H9 (cell line): ENCODE measurements at regions not wholly inside any gene's neighbourhood (a gene's known extent, or its start where the extent isn't known, plus 50 kb on each side); places are given as distances from the start of the nearest gene placed in this dataset.

Experiments
- DNase-seq: peaks from one replicate; pipeline ENCODE4 v3.0.0-alpha.2; 2017
- H2AFZ ChIP-seq: one replicate; pipeline ENCODE4 v1.6.1; 2013; ENCODE audit warnings: mild to moderate bottlenecking, low read length, control low read depth, moderate library complexity
- H2AK5ac ChIP-seq: 2 replicates; pipeline ENCODE4 v1.6.1; 2013; ENCODE audit warnings: low read length, control low read depth, mixed read lengths; ENCODE audit not compliant: insufficient read length
- H2BK120ac ChIP-seq: one replicate; pipeline ENCODE4 v1.6.1; 2013; ENCODE audit warnings: low read depth, mild to moderate bottlenecking, low read length, control low read depth, inconsistent platforms; ENCODE audit not compliant: poor library complexity, severe bottlenecking
- H2BK12ac ChIP-seq: 2 replicates; pipeline ENCODE4 v1.6.1; 2013; ENCODE audit warnings: low read length, control low read depth, mixed read lengths, low read depth; ENCODE audit not compliant: insufficient read length
- H2BK15ac ChIP-seq: 2 replicates; pipeline ENCODE4 v1.6.1; 2013; ENCODE audit warnings: low read depth, low read length, control low read depth
- H2BK20ac ChIP-seq: one replicate; pipeline ENCODE4 v1.6.1; 2013; ENCODE audit warnings: low read depth, mild to moderate bottlenecking, low read length, control low read depth, inconsistent platforms; ENCODE audit not compliant: poor library complexity, severe bottlenecking
- H2BK5ac ChIP-seq: 2 replicates; pipeline ENCODE4 v1.6.1; 2013; ENCODE audit warnings: low read length, control low read depth, mixed read lengths; ENCODE audit not compliant: insufficient read length
- H3K14ac ChIP-seq: 2 replicates; pipeline ENCODE4 v1.6.1; 2013; ENCODE audit warnings: low read length, control low read depth; ENCODE audit not compliant: insufficient read depth
- H3K18ac ChIP-seq: 2 replicates; pipeline ENCODE4 v1.6.1; 2013; ENCODE audit warnings: low read depth, mild to moderate bottlenecking, mixed read lengths, low read length, control low read depth; ENCODE audit not compliant: insufficient read length
- H3K23ac ChIP-seq: 2 replicates; pipeline ENCODE4 v1.6.1; 2013; ENCODE audit warnings: low read length, control low read depth, mixed read lengths, low read depth; ENCODE audit not compliant: insufficient read length
- H3K23me2 ChIP-seq: 2 replicates; pipeline ENCODE4 v1.6.1; 2013; ENCODE audit warnings: low read depth, mild to moderate bottlenecking, mixed read lengths, low read length, control low read depth; ENCODE audit not compliant: insufficient read length, poor library complexity, severe bottlenecking
- H3K27ac ChIP-seq: 2 replicates; pipeline ENCODE4 v1.5.1; 2013; ENCODE audit warnings: low read length, control low read depth, mixed read lengths, low read depth; ENCODE audit not compliant: insufficient read length
- H3K27me3 ChIP-seq: 2 replicates; pipeline ENCODE4 v1.6.1; 2013; ENCODE audit warnings: low read length, control low read depth, inconsistent platforms; ENCODE audit not compliant: insufficient read depth
- H3K4ac ChIP-seq: 2 replicates; pipeline ENCODE4 v1.6.1; 2013; ENCODE audit warnings: low read depth, mild to moderate bottlenecking, control low read depth, inconsistent platforms, low read length, moderate library complexity
- H3K4me1 ChIP-seq: 2 replicates; pipeline ENCODE4 v1.6.1; 2013; ENCODE audit warnings: low read length, control low read depth, inconsistent platforms; ENCODE audit not compliant: insufficient read depth
- H3K4me2 ChIP-seq: 2 replicates; pipeline ENCODE4 v1.6.1; 2013; ENCODE audit warnings: low read length, control low read depth, mixed read lengths; ENCODE audit not compliant: insufficient read length, insufficient read depth
- H3K56ac ChIP-seq: 2 replicates; pipeline ENCODE4 v1.6.1; 2013; ENCODE audit warnings: low read depth, mild to moderate bottlenecking, mixed read lengths, low read length, control low read depth; ENCODE audit not compliant: insufficient read length
- H3K79me1 ChIP-seq: 2 replicates; pipeline ENCODE4 v1.6.1; 2013; ENCODE audit warnings: low read depth, mild to moderate bottlenecking, moderate library complexity, low read length, control low read depth, inconsistent platforms; ENCODE audit not compliant: insufficient read depth, poor library complexity, severe bottlenecking
- H3K79me2 ChIP-seq: 2 replicates; pipeline ENCODE4 v1.6.1; 2013; ENCODE audit warnings: low read length, control low read depth, inconsistent platforms; ENCODE audit not compliant: insufficient read depth
- H3K9ac ChIP-seq: 2 replicates; pipeline ENCODE4 v1.6.1; 2013; ENCODE audit warnings: low read length, control low read depth, mixed read lengths; ENCODE audit not compliant: insufficient read length; ENCODE audit errors: extremely low read depth
- H3K9me3 ChIP-seq: one replicate; pipeline ENCODE4 v1.6.1; 2013; ENCODE audit warnings: low read depth, low read length, inconsistent platforms; ENCODE audit not compliant: control insufficient read depth
- H3T11ph ChIP-seq: one replicate; pipeline ENCODE4 v1.6.1; 2013; ENCODE audit warnings: mild to moderate bottlenecking, low read length, control low read depth, inconsistent platforms
- H4K20me1 ChIP-seq: one replicate; pipeline ENCODE4 v1.6.1; 2013; ENCODE audit not compliant: control insufficient read depth, insufficient read length, insufficient read depth
- H4K5ac ChIP-seq: 2 replicates; pipeline ENCODE4 v1.6.1; 2013; ENCODE audit warnings: low read depth, mild to moderate bottlenecking, mixed read lengths, low read length, control low read depth; ENCODE audit not compliant: insufficient read length
- H4K8ac ChIP-seq: replicated peaks from 2 replicates; pipeline ENCODE4 v1.6.1; 2013; ENCODE audit warnings: low read length, control low read depth, mixed read lengths, low read depth; ENCODE audit not compliant: insufficient read length
- H4K91ac ChIP-seq: 2 replicates; pipeline ENCODE4 v1.6.1; 2013; ENCODE audit warnings: low read depth, mild to moderate bottlenecking, moderate library complexity, mixed read lengths, low read length, control low read depth; ENCODE audit not compliant: insufficient read length
- H3K27ac Mint-ChIP-seq, 3 experiments: 2 replicates in 2 of 3; 3 replicates in 1 of 3; pipeline ENCODE4 v1.8.0; 2020 to 2021; ENCODE audit warnings: mixed read lengths in 3 of 3, mild to moderate bottlenecking in 1 of 3, moderate library complexity in 1 of 3
- H3K27me3 Mint-ChIP-seq: 2 replicates; pipeline ENCODE4 v1.8.0; 2021; ENCODE audit warnings: low read depth, mild to moderate bottlenecking, moderate library complexity, mixed read lengths
- H3K36me3 Mint-ChIP-seq, 3 experiments: 2 replicates in 2 of 3; 3 replicates in 1 of 3; pipeline ENCODE4 v1.8.0; 2020 to 2021; ENCODE audit warnings: low read depth in 3 of 3, mixed read lengths in 3 of 3; ENCODE audit not compliant: insufficient read depth in 1 of 3
- H3K4me1 Mint-ChIP-seq, 2 experiments: 2 replicates each; pipeline ENCODE4 v1.8.0; 2020; ENCODE audit warnings: mixed read lengths in 2 of 2
- H3K4me3 Mint-ChIP-seq, 2 experiments: 2 replicates in 1 of 2; 3 replicates in 1 of 2; pipeline ENCODE4 v1.8.0; 2020 to 2021; ENCODE audit warnings: mild to moderate bottlenecking in 2 of 2, mixed read lengths in 2 of 2, moderate library complexity in 1 of 2
- H3K9me3 Mint-ChIP-seq, 2 experiments: 2 replicates in 1 of 2; 3 replicates in 1 of 2; pipeline ENCODE4 v1.8.0; 2020; ENCODE audit warnings: mild to moderate bottlenecking in 2 of 2, mixed read lengths in 2 of 2, moderate library complexity in 1 of 2
- CTCF ChIP-seq: fragments of 200-600 bp; sonication (generic); conservative IDR thresholded peaks from 3 replicates; pipeline ENCODE4 v1.8.0; 2021; ENCODE audit warnings: antibody characterized with exemption, mild to moderate bottlenecking
- WGBS: extraction: QIAGEN DNeasy Blood & Tissue Kit; methylation state at CpG from one replicate; pipeline ENCODE4 v1.1.7; 2013; ENCODE audit warnings: missing lambda C conversion rate, low lambda C conversion rate, mixed read lengths; ENCODE audit not compliant: insufficient read length; ENCODE audit errors: extremely low coverage; 5-methylcytosine and 5-hydroxymethylcytosine counted together

DNA sequence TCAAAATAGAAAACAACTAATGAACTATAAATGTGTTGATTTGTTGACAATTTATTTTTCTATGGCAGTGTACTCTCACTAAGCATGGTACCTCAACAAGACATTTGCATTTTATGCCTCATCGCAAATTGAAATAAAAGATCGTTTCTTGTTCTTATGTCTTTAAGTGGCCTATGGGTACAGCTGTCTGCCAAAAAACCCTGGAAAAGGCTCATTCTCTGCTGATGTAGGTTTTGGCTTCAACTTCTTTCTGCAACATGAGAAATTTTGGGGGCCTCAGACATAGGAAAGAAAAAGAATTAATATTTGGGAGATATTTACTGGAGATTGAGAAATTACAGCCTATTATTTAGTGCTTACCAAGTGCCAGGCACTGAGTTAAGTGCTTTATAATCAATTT, 205.1 kb upstream of the DPP10 start:
- no peaks in the 10 kb centered on the region for H3K23me2 ChIP-seq
- no peaks in the 10 kb centered on the region for H3K9me3 ChIP-seq
- no peak overlapping the region for H3K9ac ChIP-seq
- H3K79me1 ChIP-seq: no peaks in the 10 kb centered on the region
- no peak overlapping the region for H4K8ac ChIP-seq
- WGBS: no CpG with 5 or more reads among the region's 2 CpGs
- no peak overlapping the region for H3K56ac ChIP-seq
- Mint-ChIP-seq H3K9me3 (peaks cover 8 to 10% of the 10 kb centered on the region in 2 experiments; a peak in 4 of 5 replicates), H3K4me1 (no peaks in the 10 kb centered on the region), H3K36me3 (peaks cover 0 to 8% (median 0%) of the 10 kb centered on the region in 3 experiments; a peak in 3 of 7 replicates), H3K4me3 (no peak overlapping the region), H3K27ac (no peak overlapping the region), H3K27me3 (no peaks in the 10 kb centered on the region)
- no peak for DNase-seq
- TF ChIP-seq CTCF: no peak
- no peaks in the 10 kb centered on the region for H3K27me3 ChIP-seq
- no peak overlapping the region for H4K5ac ChIP-seq
- H2BK5ac ChIP-seq: no peak overlapping the region
- no peak overlapping the region for H2BK120ac ChIP-seq
- no peaks in the 10 kb centered on the region for H3K79me2 ChIP-seq
- H3K4me2 ChIP-seq: no peak overlapping the region
- H4K20me1 ChIP-seq: no peaks in the 10 kb centered on the region
- H3T11ph ChIP-seq: no peak overlapping the region
- no peak overlapping the region for H3K23ac ChIP-seq
- H3K14ac ChIP-seq: no peak overlapping the region
- no peak overlapping the region for H3K18ac ChIP-seq
- H3K4ac ChIP-seq: no peak overlapping the region
- no peak overlapping the region for H2AFZ ChIP-seq
- H3K4me1 ChIP-seq: no peaks in the 10 kb centered on the region
- no peak overlapping the region for H2AK5ac ChIP-seq
- no peak overlapping the region for H3K27ac ChIP-seq
- no peak overlapping the region for H2BK20ac ChIP-seq
- no peak overlapping the region for H4K91ac ChIP-seq
- no peak overlapping the region for H2BK15ac ChIP-seq
- no peak overlapping the region for H2BK12ac ChIP-seq
